Pons (tissue), 1 donor: ENCODE measurements at regions not wholly inside any gene's neighbourhood (a gene's known extent, or its start where the extent isn't known, plus 50 kb on each side); places are given as distances from the start of the nearest gene placed in this dataset.
"Not testable (repeated sequence)": the region's sequence is repeated elsewhere in the genome, so short reads cannot be mapped to it uniquely, and the experiment has no call there.

ENCODE experiments used
- DNase-seq: peaks from one replicate; pipeline ENCODE4 v3.0.0-alpha.2; 2016; ENCODE audit warnings: low spot score

DNA sequence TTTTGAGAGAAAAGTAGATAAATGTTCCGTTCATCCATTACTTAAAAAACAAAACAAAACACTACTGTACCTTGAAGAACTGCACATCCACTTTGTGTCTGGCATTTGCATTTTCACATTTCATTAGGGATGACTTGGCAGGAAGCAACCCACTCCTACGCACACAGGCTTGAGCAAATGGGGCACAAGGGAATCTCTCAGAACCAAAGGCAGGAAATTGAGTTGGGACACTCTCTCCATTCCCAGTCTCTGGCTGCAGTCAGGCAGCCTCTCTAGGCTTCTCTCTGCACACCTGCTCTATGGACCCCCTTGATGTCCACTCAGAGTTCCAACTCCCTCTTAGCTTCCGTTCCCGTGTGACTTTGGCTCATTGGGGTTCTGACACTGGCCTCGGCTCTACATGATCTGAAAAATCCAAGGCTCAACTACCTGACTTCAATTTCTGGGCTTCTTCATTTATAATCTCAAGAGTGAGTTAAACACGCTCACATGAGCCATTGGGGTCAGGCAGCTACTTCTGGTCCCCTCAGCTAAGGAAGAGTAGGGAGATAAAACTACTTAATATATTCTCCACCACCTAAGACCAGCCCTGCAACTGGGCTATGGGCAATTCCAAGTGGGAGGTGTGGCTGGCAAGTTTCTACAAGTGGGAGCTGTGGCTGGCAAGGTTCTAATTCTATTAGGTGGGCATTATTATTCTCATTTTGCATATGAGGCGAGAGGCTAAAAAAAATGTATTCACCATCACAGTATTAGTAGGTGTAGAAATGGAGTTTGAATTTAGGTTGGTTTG, 251.9 kb downstream of the SOD2 start:
- no peak for DNase-seq

DNA sequence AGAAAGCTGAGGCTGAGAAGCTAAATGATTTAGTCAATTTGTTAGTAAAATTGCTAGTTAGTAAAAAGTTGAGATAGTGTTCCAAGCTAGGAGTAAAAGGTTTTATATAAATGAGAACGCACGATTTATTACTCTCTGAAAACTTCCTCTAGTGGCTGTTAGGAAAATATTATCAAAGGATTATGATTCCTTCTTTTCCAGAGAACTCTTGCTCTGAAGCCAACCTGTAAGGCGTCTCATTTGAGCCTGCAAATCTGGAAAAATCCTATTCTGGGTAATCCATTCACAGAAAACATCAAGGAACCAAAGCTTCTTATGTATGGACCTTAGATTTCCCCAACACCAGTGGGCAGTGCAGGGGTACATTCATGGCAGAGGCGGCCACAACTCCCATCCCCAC, 252.7 kb downstream of the SOD2 start:
- DNase-seq: no peak

DNA sequence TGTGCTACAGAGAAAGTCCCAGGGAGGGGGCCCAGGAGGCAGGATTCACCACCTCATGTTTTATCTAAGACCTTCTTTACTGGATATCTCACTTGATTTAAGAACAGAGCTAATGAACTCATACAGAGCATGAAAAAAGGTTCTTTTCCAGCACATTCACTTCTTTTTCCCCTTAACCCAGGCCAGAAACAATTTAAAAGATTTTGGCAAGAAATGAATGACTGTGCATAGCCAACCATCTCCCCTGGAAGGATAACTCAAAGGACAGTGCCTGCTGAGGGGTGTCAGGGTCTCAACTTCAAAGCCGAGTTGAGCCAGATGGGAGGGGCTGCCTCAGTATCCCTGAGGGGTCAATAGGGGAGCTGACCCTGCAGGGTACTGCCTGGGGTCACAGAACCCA, 253.4 kb downstream of the SOD2 start:
- no peak for DNase-seq

DNA sequence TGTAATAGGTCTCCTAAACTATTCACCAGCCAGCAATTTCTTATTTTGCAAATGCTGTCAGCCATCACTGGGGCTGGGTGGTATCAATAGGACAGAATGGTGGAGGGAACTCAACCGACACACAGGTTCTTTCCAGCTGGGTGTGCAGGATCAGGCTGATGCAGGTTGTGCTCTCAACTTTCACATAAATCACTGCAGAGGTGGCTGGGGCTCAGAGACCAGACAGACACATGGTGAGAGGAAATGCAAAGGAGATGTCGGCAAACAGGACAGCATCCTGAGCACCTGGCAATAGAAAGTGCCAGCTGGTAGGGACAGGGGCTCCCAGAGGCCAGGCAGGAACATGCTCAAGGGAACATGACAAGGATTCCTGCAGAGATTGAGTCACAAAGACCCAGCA, 254.9 kb downstream of the SOD2 start:
- peak; percentile 9 for DNase-seq

DNA sequence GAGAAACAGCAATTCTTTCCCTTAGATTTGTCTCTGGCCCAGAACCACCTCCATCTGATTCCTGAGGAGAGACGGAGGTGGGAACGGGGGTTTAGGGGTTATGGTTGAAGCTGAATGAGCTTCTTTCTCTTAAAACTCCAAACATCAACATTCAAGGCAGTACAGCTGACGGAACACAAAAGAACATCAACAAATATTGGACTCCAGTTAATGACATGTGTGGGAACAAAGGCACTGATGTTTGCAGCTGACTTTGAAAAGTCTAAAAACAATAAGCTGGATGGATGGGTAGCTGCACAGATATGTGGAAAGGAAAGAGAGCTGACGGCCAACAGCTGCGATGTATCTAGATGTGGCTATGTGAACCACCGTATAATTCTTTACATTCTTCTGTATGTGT, 256.5 kb downstream of the SOD2 start:
- no peak for DNase-seq

DNA sequence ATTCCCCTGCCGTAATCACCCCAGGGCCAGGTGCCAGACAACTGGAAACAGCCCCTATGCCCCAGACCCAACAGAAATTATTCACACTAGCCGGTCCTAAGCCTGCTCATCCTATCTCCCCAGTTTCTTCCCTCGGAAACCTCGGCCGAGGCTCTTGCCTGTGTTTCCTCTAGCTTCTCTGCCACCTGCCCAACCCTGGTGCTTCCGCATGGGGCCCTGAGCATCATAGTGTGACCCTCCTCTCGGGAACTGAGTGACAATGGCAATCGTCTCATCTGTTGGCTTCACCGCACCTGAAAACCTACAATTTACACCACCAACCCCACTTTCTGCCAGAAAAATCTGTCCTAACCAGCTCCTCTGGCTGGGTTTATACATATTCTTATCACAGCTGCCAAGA, 257.3 kb downstream of the SOD2 start:
- DNase-seq: no peak

DNA sequence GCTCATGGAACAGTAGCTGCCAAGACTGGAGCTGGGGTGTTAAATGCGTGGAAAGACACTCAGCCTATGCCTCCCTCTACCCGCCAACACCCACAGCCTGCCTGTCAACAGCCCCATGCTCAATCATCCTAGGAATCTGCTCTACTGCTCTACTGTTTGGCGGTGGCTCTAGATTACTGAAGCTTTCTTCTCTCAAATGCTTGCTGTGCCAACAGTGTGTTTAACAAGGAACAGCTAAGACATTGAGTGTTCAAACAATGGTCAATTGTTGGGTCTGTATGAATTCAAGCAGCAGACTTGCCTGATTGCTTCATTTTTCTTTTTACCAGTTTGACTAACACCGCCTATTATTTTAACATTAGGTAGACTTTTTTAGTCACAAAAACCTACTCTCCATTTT, 258.6 kb downstream of the SOD2 start:
- peak; percentile 57 for DNase-seq

DNA sequence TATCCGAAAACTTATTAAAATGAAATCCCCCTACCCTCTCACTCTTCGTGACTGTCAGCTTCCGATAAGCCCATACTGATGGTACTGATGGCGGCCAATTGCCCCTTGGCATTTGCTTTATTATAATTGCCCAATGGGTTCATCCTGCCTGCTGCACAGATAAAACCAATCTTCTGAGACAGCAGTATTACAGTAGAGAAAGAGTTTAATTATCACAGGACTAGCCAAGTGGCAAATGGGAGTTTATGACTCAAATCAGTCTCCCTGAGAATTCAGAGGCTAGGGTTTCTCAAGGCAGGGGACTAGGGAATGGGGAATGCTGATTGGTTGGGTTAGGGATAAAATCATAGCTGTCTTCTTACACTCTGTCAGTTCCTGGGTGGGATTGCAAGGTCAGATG, 259.5 kb downstream of the SOD2 start:
- no peak for DNase-seq

DNA sequence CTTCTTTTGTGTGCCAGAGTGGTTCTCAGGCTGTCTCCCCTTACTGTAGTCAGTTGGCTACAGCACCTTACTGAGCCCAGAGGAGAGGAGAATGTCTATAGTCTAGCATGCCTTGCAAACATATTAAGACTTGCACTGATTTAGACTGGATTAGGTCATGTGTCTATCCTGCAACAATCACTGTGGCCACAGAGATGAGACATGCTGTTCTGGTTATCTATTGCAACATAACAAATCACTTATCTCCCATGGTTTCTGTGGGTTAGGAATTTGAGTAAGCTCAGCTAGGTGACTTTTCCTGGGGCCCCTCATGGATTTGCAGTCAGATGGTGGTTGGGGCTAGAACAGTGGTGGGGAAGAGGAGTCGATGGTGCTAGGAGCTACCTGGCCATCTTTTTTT, 261.3 kb downstream of the SOD2 start:
- DNase-seq: no peak

DNA sequence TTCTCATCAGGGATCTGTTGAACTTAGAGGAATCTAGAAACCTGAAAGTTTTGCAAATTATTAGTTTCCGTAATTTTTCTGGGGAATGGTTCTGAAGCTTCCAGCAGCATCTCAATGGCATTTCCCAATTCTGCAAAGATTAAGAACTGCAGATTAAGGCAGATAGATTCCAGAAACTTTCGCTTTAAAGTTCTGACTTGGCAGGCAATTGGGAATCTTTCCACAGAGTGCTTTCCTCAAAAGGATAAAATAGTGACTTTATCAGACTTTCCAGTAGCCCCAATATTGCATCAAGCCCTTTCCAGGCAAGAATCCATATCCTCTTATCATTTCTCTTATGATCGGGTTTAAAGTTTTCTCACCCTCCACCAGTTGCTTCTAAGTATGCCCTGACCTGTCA, 261.1 kb downstream of the FNDC1 start:
- DNase-seq: no peak

DNA sequence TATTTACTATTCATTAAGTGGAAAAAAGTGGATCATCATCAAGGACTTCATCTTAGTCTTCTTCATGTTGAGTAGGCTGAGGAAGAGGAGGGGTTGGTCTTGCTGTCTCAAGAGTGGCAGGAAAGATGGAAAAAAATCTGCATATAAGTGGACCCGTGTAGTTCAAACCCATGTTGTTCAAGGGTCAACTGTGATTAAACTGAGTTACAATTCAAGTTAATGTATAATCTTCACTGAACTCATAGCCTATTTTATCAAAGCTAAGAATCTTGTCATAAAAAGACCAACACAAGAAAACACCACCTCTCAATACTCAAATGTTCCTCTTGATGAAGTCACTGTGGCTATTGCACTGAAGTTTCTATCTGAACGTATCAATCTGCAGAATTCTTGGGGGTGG, 260.2 kb downstream of the FNDC1 start:
- DNase-seq: no peak

DNA sequence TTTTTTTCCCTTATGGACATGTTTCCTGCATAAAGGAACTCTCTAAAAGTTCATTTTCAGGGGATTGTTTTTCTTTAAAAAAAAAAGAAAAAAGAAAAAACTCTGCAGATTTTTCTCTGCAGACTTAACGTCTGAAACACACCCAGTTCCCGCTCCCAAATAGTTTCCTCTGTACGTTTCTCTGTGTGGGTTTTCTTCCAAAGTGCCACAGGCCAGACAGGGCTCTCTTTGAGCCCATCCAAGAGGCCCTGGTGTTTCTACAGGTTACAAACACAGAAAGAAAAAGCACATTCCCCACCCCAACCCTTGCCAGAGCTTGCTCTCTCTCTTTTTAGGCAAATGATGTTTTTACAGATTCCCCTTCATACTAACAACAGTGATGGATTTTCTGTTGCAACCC, 258.6 kb downstream of the FNDC1 start:
- no peak for DNase-seq

DNA sequence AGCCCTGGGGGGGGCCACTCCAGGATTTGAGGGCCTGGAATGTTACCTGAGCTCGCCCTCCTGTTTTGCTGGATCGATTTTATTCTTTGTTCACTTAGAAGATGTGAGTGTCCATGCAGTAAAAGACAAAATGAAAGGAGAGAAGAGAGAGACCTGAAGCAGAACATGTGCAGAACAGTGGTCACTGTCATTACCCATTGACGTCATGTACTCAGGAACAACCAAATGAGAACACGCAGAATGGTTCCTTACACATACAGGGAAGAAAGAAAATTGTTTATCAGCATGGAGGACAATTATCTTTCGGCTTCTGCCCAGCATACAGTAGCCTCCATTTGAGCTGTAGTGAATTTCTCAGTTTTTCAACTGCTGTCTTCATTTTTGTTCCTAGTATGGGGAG, 258.1 kb downstream of the FNDC1 start:
- no peak for DNase-seq

DNA sequence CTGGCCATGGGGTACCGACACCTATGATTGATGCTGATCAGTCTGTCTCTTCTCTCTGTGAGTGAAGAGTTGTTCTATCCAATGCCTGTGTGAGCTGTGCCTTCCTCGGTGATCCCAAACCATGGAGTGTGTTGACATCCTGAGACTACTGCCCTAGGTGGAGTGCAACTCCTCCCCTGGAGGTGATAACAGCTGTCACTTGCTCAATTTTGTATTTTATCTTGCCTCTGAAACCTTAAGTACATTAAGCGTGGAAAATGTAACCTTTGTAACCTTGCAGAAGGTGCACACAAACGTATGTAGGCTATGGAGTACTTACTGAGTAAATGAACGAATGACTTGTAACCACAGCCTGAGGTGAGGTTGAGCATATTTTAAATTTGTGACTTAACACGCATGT, 256.2 kb downstream of the FNDC1 start:
- DNase-seq: no peak

DNA sequence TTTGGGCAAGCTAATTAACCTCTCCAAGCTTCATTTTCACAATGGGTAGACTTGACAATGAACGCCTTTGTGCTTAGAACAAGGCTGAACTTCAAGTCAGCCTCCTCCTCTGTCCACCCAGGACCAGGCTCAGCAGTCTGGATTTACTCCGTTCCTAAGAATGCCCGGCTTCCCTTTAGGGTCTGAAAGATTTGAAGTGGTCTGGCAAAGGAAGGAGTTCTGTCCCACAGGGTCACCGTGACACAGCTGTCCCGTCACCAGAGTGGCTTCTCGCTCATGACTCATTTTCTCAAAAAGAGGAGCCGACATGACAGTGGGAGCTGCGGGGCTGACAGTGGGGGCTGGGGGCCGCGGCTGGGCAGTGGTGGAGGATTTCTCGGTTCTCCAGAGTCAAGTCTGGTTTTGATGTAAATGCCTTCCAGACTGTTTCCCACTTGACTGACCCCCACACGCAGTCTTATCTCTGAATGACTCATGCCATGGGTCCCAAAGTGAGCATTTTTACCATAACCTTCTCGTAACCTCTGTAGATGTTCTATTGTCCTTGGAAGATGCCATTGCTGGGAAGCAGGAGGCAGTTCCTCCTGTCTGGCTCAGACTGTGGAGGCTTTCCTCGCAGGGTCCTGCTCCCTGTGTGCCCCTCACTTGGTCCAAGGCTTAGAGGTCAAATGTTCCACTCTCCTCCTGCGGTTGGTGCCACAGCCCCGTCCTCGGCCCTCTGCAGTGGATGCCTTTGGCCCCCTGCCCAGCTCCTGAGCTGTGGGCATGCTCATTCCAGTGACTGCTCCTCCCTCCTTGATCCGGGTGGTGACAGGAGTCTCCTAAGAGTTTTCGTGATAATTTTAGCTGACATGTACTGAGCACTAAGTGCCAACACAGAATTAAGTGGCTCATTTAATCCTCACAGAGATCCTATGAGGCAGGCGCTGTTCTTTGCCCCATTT, 253.1 kb downstream of the FNDC1 start:
- peak; percentile 43 for DNase-seq

DNA sequence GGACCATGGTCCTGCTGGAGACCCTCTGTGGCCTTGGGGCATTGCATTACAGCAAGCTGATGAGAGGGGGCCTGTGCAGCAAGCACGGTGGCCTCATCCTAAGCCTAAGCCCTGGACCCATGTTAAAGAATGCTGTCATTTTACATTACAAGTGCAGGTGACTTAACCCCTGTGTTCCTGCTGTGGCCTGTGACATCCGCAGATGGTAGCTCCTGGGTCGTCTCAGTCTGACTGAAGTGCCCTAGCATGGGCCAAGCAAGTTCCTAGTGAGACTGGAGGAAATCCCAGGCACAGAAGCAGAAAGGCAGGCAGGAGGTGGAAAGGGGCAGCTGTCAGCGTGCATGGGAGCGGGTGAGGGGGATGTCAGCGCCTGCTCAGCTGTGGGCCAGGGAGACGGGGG, 252.4 kb downstream of the FNDC1 start:
- no peak for DNase-seq

DNA sequence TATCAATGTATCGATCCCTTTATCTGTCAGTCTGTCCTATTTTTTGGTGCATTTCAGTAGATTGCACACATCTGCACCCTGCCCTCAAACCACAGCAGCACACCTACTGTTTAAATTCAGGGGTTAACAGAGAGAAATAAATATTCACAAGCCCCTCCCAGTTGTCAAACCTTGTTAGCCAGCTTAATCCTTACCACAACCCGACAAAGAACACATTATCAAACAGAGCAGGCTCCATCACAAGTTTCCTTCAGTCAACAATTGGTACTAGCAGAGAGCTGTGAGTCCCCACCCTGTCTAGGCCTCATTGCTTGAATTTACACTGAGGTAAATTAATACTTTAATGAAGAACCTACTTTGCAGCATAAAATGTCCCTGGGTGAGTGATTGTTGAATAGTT, 249.8 kb downstream of the FNDC1 start:
- no peak for DNase-seq

DNA sequence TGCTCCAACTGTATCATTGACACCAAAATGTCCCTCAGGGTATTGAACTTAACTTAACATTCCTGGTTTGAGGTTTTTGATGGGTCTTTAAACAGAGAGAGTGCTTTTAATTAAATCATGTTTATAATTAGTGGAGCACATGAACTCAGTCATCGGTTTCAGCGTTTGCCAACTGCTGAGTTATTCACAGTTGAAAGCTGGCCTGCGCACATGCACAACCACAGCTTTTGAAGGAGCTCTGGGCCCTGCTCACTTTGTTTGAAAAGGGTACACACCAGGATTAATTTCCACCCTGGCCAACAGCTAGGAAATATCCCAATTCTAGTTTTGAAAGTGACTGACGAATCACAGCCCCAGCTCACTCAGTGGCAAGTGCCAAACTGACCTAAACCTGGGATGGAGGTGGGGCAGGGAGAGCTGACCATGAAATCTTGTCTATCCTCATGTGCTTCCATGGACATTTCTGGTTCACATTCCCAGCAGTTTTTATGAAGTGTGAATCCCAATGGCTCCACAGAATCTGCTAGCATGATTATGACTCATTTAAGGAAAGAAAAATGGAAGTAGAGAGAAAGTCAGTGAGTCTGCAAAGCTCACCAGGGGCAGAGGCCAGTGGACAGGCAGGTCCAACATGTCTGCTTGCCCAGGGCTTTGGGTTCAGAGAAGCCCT, 247.8 kb downstream of the FNDC1 start:
- no peak for DNase-seq

DNA sequence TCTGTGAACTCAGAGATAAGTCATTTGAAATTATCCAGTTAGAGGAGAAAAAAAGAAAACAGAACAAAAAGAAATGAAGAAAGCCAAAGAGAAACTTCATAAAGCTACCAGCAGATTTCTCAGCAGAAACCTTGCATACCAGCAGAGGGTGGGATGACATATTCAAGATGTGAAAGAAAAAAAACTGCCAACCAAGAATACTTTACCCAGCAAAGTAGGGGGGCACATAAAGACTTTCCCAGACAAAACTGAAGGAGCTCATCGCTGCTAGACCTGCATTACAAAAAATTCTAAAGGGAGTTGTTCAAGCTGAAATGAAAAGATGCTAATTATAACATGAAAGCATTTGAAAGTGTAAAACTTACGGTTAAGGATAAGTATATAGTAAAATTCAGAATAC, 246.3 kb downstream of the FNDC1 start:
- no peak for DNase-seq

DNA sequence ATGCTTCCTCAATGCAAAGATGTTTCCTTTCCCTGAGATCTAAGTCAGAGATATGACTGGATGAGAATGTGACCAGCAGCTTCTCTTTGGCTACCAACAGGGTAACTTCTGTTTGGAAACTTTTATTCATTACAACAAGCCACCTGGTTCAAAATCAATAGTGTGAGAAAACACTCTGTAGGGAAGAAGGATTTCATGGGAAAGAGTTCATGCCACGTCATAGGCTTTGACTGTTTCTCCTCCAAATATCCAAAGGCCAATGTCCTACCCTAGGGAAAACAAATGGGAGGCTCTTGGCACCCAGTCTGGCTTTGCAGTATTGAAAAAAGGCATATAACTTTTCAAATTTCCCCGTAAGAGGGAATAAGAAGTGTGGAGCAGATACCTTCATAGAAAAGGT, 245.5 kb downstream of the FNDC1 start:
- DNase-seq: no peak

DNA sequence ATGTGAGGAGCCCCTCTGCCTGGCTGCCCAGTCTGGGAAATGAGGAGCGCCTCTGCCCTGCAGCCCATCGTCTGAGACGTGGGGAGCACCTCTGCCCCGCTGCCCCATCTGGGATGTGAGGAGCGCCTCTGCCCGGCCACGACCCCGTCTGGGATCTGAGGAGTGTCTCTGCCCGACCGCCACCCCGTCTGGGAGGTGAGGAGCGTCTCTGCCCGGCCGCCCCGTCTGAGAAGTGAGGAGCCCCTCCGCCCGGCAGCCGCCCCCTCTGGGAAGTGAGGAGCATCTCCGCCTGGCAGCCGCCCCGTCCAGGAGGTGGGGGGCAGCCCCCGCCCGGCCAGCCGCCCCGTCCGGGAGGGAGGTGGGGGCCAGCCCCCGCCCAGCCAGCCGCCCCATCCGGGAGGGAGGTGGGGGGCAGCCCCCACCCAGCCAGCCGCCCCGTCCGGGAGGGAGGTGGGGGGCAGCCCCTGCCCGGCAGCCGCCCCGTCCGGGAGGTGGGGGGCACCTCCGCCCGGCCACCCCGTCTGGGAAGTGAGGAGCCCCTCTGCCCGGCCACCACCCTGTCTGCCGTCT, 238.1 kb downstream of the FNDC1 start:
- DNase-seq: not testable (repeated sequence)

DNA sequence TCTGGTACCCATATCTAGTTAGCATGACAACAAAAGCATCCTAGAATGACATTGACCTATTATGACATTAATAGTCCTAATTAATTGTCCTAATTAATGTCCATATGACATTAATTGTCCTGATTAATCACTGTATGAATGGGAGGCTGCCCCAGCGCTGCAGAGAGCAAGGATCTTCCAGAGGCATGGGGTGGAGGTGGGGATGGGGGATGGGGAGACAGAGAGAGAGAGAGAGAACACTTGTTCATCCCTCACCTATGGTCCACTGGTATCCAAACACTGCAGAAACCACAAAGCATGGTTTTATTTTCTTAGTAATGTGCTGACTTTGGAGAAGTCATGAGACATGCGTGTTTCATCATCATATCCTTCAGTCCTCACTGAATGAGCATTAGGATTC, 235.1 kb downstream of the FNDC1 start:
- DNase-seq: no peak
